GM12864 (cell line): ENCODE measurements at regions not wholly inside any gene's neighbourhood (a gene's known extent, or its start where the extent isn't known, plus 50 kb on each side); places are given as distances from the start of the nearest gene placed in this dataset.

Experiments
- DNase-seq: peaks from one replicate; pipeline ENCODE4 v3.0.0-alpha.2; 2011; ENCODE audit warnings: low read depth
- H3K4me3 ChIP-seq: 2 replicates; pipeline ENCODE4 v1.5.1; 2011; ENCODE audit warnings: mild to moderate bottlenecking, low read depth, low read length, control low read depth
- TF ChIP-seq, protein P1 (sequence below): IDR thresholded peaks from 2 replicates; pipeline ENCODE4 v1.5.1; 2011; ENCODE audit warnings: low read depth, mild to moderate bottlenecking, moderate library complexity, low read length, control low read depth, inconsistent platforms; ENCODE audit errors: missing control alignments

- no peak for DNase-seq
- no peak overlapping the region for H3K4me3 ChIP-seq
- TF ChIP-seq, protein P1, sequence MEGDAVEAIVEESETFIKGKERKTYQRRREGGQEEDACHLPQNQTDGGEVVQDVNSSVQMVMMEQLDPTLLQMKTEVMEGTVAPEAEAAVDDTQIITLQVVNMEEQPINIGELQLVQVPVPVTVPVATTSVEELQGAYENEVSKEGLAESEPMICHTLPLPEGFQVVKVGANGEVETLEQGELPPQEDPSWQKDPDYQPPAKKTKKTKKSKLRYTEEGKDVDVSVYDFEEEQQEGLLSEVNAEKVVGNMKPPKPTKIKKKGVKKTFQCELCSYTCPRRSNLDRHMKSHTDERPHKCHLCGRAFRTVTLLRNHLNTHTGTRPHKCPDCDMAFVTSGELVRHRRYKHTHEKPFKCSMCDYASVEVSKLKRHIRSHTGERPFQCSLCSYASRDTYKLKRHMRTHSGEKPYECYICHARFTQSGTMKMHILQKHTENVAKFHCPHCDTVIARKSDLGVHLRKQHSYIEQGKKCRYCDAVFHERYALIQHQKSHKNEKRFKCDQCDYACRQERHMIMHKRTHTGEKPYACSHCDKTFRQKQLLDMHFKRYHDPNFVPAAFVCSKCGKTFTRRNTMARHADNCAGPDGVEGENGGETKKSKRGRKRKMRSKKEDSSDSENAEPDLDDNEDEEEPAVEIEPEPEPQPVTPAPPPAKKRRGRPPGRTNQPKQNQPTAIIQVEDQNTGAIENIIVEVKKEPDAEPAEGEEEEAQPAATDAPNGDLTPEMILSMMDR = no peak
These were observed 456.1 kb downstream of the DNAH5 start for GRCh38 chr5:13488254-13488931.

GRCh38 chr5:13480834-13481233 is 463.7 kb downstream of the DNAH5 start:
- TF ChIP-seq, protein P1 = no peak
- no peak overlapping the region for H3K4me3 ChIP-seq
- no peak for DNase-seq

DNA sequence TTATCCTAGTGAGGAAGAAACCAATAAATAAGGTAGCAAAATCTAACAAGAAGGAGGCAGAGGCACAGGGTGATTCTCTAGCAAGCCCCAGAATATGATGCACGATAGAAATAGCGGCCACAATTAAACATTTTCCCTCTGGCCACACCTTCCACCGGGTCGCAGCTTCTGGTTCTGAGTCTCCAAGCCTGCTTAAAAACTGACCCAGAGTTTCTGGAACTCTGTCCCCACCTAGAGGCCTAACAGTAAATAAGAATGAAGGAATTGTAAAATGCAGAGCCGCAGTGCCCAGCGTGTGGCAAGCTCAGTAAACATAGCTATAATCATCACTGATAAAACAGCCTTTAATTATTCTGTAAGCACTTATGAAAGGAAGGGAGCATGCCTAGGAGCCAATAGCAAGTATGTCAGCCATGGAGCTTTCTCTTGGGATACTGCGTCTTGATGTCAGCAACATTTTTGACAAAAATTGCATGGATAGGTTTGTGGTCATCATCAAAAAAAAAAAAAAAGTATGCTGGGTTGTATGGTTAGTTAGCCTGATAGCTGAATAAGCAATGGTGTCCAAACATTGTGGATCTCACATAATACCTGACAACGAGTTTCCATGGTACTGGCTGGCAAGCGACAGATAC is 465.5 kb downstream of the DNAH5 start:
- H3K4me3 ChIP-seq = no peak overlapping the region
- DNase-seq = no peak
- TF ChIP-seq, protein P1 = peak; percentile 35

GRCh38 chr5:13477118-13477737 is 467.3 kb downstream of the DNAH5 start:
- TF ChIP-seq, protein P1 = no peak
- DNase-seq = no peak
- no peak overlapping the region for H3K4me3 ChIP-seq

GRCh38 chr5:13472842-13473241 is 471.6 kb downstream of the DNAH5 start:
- DNase-seq = no peak
- no peak overlapping the region for H3K4me3 ChIP-seq
- TF ChIP-seq, protein P1 = no peak

- no peak for DNase-seq
- H3K4me3 ChIP-seq = no peak overlapping the region
- TF ChIP-seq, protein P1 = no peak
These were observed 473.5 kb downstream of the DNAH5 start for GRCh38 chr5:13470975-13471374.
